Ecto neural progenitor cell (in vitro differentiated cells): ENCODE measurements at regions not wholly inside any gene's neighbourhood (a gene's known extent, or its start where the extent isn't known, plus 50 kb on each side); places are given as distances from the start of the nearest gene placed in this dataset.

Source experiments
- DNase-seq: peaks from one replicate; pipeline ENCODE4 v3.0.0-alpha.2; 2018; ENCODE audit warnings: low spot score

DNA sequence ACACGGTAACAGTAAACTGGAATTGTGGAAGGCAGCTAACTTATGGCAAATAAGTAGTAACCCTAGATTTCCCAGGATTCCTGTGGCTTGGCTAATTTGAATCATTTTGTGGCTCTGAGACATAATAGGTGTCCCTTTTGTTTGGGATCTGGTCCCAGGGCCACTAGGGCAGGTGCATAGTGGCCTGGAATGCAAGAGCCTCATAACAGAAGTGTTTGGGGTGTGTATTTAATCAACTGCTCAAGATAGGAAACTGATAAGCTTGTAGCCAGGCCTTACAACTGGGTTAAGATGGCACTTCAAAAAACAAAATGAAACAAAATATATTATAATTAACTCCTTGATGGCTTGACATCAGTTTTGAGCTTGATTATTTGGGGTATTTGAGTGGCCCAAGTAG, 541.8 kb downstream of the ETV1 start:
- no peak for DNase-seq

DNA sequence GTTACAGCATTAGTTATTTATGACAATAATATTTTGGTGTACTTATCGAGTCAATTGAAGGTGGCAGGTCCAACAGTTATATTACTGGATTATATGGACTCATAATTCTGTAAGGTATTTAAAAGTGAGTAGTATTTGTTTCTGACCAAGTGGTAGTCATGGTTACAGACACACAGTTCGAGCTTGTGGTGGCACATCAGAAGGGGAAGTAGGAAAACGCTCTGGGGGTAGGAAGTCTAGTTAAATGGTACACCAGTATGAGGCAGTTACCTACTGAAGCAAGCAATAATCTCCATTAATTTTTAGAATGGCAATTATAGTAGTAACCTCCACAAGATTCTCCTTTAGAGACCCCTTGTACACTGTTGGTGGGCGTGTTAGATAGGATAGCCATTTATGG, 541.2 kb downstream of the ETV1 start:
- DNase-seq, result no peak

DNA sequence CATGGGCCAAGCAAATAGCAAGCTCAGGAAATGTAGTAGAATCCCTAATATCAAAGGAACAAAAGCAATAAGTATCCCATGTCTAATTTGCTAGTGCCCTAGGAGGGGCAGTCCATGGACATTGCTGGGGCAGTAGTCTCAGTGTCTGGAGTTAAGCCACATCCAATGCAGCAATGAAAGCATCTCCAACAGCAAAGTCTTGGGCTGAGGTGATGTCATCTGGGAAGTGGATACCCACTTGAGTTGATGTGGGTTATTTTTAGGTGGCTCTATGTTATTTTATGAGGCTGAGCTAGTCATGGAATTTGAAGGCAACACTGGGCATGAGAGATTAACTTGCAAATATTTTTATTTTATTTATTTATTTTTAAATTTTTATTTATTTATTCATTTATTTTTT, 540.0 kb downstream of the ETV1 start:
- DNase-seq, result no peak

DNA sequence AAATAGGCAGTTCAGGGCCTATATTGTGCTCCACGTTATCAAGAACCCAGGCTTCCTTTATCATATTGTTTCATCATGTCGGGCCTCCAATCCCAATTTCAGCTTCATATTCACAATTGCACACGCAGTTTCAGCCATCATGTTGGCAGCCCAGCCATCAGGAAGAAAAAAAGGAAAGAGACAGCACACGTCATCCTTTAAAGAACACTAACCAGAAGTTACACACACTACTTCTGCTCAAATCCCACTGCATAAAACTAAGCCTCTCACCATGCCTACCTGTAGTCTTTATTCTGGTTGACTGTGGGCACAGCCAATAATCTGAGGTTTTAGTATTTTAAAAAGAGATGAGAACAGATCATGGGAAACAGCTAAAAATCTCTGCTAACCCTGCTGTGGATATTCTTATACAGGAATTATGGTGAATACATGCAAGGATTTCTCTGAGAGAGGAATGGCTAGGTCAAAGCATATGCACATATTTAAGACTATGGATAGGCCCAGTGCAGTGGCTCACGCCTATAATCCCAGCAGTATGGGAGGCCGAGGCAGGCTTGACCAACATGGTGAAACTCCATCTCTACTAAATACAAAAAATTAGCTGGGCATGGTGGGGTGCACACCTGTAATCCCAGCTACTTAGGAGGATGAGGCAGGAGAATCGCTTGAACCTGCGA, 534.4 kb downstream of the ETV1 start:
- no peak for DNase-seq

DNA sequence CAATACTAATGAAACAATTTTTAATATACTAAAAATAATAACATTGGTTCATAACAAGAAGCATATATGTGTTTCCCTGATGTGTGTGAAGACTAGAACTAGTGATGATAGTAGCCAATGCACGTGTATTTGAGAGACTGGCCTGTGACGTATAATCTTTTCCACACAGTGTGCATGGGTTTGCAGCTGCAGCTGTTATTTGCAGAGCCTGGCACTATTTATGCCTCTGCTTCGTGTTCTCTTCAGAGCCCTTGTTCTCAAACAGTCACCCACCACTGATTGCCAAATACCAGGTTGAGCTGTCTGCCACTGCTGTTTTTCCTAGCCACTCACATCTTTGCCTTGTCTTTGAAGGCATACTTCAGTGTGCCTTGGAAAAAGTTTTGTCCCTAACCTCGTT, 531.7 kb downstream of the ETV1 start:
- no peak for DNase-seq

DNA sequence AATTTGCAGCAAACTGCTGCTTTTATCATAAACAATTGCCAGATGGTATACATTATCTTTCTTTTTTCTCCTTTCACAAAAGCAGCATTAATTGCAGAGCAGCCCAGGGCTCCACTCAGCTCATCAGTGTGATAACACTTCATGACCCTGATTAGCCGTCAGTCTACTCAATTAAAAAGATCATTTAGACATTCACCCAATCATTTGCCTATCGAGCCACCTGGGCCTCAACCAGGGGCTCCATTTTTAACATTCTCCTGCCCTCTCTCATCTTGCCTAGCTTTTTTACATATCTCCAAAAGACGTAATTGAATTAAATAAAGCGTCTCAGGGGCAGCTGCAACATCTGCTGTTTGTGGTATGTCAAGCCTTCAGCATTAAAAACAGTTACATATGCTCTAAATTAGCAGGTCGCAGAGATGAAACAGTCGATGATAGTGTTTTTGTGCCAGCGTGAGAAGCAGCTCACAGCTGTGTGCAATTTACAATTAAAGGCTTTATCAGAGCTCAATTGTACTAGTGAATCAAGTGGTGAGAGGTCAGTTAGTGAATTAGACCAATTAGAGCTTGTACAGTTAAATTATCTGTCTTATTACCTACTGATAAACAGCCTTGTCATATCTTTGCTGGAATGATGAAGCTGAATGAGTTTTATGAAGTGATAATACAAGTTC, 522.5 kb downstream of the ETV1 start:
- no peak for DNase-seq

DNA sequence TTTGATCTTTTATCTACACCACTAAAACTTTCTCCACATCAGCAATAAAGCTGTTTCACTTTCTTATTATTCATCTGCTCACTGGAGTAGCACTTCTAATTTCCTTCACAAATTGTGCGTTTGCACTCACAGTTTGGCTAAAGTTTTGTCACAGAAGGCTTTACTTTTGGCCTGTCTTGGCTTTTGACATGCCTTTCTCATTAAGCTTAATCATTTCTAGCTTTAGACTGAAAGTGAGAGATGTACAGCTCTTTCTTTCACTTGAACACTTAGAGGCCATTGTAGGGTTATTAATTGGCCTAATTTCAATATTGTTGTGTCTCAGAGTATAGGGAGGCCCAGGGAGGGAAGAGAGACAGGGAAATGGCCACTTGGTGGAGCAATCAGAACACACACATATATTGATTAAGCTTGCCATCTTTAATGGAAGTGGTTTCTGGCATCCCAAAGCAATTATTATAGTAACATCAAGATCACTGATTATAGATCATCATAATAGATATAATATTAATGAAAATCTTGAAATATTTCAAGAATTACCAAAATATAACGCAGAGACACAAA, 512.5 kb downstream of the ETV1 start:
- no peak for DNase-seq

DNA sequence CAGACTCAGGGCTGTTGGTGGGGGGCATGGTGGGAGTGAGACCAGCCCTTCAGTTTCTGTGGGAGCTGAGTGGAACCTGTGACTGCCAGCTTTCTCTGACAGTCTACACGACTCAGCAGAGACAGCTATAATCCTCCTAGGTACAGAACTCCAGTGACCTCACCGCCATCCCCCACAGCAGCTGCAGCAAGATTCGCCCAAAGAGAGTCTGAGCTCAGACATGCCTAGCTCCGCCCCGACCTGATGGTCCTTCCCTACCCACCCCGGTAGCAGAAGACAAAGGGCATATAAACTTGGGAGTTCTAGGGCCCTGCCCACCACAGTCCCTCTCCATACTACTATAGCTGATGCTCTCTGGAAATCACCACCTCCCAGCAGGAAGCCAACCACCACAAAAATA, 500.1 kb downstream of the ETV1 start:
- DNase-seq, result no peak

DNA sequence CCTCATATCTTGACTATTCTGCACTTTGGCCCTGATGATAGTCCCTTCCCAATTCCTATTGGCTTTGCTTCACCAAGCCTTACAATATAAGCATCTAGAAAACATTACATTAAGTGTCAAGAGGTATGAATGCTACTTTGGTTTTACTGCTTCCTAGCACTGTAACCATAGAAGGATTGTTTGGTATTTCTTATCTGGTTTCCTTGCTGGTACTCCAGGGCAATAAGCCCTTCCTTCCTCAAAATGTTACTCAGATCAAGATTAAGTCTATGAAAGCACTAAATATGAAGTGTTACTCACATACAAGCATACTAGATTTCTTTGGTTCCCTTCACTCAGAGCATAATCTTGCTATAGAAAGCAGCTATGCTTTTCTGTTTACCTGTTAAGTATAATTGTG, 492.5 kb downstream of the ETV1 start:
- DNase-seq, result no peak

DNA sequence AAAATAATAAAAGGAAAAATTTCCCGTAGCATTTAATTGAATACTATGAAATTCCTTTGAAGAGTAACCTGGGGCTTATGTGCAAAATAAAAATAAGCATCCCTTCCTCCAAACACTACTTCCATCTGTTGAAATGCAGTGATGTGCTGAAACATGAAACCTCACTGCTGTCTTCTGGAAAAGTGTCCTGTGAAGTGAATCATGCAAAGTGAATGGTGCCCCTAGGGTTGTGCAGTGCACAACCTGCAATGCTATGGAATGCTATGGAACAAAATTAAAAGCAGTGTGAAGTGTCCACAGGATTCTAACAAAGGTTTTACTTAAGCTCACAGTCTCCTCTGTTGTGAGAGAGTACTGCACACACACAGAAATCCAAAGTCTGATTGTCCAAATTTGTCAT, 480.9 kb downstream of the ETV1 start:
- no peak for DNase-seq

DNA sequence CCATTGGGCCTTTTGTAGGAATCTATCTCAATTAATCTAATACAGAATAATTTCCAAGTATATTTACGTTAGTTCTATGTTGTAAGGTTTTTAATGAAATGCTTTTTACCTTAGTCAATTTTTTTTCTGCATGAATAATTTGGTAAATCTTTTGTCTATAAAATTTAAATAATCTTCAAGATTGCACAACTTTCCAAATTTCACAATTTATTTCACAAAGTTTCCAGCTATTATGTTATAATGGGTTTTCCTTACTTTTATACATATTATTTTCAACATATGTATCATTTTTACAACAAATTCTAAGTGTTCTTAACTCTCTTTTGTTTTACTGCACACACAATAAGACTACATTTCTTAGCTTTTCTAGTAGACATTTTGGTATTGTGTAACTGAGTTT, 470.7 kb downstream of the ETV1 start:
- DNase-seq, result no peak

DNA sequence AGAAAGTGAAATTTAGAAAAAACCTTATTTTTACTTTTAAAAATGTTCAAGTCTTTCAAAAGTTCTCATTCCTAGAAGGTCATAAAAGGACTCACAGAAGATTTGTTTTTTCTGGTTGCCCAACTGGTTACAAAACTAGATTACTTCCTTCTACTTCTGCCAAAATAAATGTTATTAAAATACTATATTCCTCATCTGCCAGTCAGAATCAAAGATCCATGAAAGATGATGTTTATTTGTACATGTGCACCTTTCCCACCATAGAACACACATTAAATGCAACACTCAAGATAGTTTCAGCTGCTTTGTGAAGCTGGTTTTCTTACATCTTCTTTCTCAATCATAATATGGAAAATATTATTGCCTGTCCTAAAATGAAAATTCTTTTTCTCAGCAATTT, 465.4 kb downstream of the ETV1 start:
- DNase-seq, result no peak

DNA sequence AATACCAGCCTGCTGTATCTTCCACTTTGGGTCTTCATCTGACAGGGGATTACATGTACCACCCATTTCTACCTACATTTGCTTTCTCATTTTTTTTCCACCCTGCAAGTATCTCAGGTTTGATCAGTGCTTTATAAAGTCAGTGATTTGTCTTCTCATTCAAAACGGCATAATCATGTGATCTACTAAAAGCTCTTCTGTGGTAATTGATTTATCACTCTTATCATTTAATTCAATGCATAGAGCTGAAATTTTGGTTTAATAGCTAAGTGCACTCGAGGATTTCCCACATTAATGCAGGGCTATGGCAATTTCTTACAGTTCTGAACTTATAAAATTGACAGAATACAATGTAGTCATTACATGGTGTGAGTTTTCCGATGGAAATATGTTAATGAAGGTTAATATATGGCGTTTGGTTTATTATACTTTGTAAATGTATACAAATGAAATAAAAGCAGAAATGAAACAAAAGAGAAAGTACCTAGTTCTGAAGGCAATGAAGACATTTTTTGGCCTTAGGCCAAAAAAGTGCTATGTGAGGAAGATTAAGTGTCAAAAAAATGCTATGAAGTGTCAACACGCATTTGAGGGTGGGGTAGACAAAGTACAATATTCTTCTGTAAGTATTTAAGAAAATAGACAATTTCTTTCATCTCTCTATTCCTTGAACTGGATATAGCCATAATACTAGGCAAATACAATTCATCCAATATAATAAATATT, 457.3 kb downstream of the ETV1 start:
- DNase-seq, result no peak

DNA sequence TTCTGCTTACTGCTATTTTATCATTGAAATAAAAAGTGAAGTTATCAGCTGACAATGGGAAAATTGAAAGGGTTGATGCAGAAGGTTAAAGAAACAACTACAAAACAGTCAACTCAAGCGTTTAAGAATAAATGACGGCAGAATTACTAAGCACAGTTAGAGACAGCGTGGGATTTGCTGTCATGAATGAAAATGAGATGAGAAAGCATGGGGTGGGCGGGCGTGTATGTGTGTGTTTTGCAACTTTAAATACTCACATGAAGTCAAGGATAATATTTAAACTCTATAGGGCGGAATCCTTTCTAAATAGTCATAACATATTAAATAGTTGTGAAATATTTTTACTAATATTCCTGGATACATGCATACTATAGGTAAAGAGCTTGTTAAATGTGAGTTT, 450.8 kb downstream of the ETV1 start:
- no peak for DNase-seq

DNA sequence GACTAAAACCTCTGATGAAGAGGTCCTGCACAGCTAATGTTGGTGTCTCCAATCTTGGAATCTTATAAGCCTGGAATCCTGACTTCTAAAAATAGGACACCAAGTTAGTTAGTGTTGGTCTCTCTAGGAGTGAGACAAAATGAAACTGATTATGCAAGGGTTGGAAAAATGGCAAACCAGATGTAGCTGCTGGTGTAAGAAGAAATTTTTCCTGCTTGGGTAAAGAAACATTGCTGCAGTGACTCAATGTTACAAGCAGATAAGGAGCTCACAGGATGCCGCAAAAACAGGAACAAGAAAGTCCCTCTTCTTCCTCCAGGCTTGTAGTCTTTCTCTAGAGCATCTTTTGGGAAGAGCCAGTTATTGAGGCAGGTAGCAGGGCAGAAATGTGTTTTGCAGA, 449.0 kb downstream of the ETV1 start:
- DNase-seq, result no peak

DNA sequence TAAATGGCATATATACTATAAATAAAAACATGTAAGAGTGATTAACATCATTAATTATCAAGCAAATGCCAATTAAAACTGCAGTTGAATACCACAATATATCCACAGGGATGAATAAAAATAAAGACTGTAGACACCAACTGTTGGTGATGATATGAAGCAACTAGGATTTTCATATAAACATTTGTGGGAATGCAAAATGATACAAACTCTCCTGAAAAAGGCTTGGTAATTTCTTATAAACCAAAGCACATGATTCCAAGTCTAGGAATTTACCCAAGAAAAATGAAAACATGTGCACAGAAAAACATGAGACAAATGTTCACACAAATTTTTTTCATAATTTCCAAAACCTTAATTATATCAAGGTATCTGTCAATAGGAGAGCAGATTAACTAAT, 448.1 kb downstream of the ETV1 start:
- DNase-seq, result no peak

DNA sequence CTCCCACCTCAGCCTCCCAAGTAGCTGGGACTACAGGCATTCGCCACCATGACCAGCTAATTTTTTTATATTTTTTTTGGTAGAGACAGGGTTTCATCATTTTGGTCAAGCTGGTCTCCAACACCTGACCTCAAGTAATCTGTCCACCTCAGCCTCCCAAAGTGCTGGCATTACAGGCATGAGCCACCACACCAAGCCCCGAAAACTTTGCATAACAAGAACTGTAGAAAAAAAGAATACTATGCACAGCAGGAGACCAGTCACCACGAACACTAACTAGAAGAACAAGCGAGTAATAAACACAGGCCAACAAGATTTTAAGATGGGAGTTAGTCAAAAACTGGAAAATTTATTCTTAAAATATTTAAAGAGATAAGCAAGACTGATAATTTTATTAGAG, 447.0 kb downstream of the ETV1 start:
- DNase-seq, result no peak

DNA sequence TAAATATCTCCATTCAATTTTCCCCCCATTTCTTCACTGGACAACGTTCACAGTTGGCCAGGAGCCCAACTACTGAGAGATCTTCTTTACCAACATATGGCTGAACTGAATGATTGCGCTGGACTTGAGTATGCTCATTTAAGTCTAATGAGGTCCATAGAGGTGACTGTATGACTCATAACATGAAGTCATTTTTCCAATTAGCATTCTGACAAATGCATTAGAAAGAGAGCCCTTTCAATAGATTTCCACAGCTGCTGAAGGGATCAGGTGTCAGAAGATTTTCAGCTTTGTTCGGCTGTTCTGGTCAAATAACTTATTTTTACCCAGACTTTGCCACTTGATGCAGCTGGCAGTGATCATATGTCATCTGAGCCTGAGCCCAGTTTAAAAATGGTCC, 438.0 kb downstream of the ETV1 start:
- DNase-seq, result no peak

DNA sequence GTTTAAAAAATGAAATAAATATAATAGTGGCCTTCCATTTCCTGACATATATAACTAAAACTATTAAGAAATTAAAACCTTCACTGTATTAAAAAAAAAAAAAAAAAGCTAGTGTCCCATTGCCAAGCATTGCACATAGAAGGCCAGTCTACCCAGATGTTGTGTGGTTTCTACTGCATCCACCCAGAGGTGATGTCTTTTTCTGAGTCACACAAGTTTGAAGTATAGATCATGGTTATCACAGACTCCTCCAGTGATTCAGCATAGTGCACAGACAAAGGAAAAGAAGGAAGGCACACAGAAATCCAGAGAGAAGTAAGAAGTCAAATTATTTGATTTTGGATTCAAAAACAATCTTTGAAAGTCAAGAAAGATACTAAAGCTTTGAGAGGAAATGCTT, 429.0 kb downstream of the ETV1 start:
- no peak for DNase-seq

DNA sequence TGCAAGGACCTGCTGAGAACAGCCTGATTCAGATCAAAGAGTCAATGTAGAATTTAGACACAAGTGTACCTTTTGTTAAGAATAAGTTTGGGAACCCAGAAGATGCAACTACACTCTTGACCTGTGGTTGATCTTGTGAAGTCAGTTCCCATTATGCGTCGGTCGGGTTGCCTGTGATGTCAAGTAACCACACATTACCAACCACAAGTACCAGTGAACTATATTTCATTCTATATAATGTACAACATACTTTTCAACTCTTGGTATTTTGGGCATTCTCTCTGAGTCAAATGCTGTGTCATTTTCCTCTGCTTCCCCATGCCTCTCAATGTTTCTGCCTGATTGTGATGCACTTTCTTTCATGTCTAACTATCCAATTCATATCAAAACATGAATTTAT, 426.2 kb downstream of the ETV1 start:
- no peak for DNase-seq

DNA sequence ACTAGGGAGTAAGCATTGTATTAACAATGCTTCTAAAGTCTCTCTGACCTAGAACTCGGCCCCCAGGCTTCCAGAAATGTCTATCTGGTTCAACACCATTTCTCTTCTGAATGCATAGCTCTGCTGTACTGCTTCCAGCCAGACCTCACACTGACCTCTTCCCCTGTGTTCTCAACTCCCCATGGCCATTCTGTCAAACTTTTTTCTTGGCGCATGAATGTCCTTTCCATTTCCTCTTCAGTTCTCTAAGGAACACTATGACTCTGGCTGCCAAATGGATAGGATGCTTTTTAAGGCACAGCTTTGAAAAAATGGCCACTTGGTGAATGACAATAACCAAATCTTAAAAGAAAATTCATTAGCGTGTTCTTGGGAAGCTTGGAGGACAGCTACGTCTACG, 425.8 kb downstream of the ETV1 start:
- no peak for DNase-seq

DNA sequence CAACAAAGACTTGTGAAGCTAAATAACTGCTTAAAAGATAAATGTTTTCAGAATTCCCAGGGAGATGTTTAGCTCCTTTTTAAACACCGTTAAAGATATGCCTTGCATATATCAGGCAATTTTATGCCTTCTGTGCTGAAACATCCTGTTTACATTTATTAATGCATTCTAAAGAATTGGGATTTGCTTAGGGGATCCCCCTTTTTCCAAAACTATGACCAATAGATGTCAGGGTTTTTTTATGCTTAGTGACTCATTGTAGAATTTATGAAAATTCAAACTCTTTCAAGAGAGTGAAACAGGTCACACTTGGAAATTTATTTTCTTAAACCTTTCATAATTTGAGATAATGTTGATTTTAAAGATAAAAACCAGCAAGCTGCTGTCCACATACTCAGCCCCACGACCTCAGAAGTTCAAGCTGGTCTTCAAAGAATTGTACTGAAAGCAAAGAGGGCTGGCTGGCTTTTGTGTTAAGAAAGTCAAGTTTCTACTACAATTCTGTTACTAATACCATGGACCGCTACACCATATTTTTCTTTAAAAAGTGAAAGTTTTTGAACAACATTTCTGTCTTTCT, 411.8 kb downstream of the ETV1 start:
- no peak for DNase-seq

DNA sequence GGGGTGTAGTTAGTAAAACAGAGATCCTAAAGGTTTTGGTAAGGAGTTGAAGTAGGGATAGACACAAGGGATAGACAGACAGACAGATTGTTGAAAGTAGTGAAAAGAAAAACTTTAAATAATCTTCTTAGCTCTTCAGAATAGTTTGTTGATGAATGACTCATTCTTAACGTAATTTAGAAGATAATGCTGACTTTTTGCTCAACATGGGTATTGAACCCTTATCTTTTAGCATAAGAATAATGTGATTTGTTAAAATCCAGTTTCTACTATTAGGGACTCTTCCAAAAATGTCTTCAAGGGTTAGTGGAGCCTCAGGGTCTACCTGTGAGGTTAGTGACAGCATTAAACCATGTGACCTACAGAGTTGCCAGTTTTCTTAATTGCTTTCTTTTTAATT, 411.2 kb downstream of the ETV1 start:
- no peak for DNase-seq
